Mesothelial cell of epicardium (in vitro differentiated cells): ENCODE measurements at regions not wholly inside any gene's neighbourhood (a gene's known extent, or its start where the extent isn't known, plus 50 kb on each side); places are given as distances from the start of the nearest gene placed in this dataset.

Source experiments
- DNase-seq, 2 experiments: peaks; one replicate each; pipeline ENCODE4 v3.0.0; 2021; ENCODE audit warnings: low spot score in 2 of 2; ENCODE audit not compliant: unreplicated experiment in 2 of 2
- H3K27ac Mint-ChIP-seq: 2 replicates; pipeline ENCODE4 v1.8.0; 2021; ENCODE audit warnings: mixed read lengths
- H3K27me3 Mint-ChIP-seq: 2 replicates; pipeline ENCODE4 v1.8.0; 2021; ENCODE audit warnings: low read depth, mixed read lengths
- H3K36me3 Mint-ChIP-seq: 2 replicates; pipeline ENCODE4 v1.8.0; 2021; ENCODE audit warnings: mixed read lengths
- H3K4me1 Mint-ChIP-seq: 2 replicates; pipeline ENCODE4 v1.8.0; 2021; ENCODE audit warnings: mixed read lengths
- H3K4me3 Mint-ChIP-seq: 2 replicates; pipeline ENCODE4 v1.8.0; 2021; ENCODE audit warnings: mild to moderate bottlenecking, moderate library complexity, mixed read lengths
- H3K9me3 Mint-ChIP-seq: 2 replicates; pipeline ENCODE4 v1.8.0; 2021; ENCODE audit warnings: mixed read lengths
- TF ChIP-seq, protein P1 (sequence below): fragments of 200-600 bp; sonication (generic); IDR thresholded peaks from one replicate; pipeline ENCODE4 v1.5.0; 2021; ENCODE audit warnings: antibody characterized with exemption; ENCODE audit not compliant: unreplicated experiment

DNA sequence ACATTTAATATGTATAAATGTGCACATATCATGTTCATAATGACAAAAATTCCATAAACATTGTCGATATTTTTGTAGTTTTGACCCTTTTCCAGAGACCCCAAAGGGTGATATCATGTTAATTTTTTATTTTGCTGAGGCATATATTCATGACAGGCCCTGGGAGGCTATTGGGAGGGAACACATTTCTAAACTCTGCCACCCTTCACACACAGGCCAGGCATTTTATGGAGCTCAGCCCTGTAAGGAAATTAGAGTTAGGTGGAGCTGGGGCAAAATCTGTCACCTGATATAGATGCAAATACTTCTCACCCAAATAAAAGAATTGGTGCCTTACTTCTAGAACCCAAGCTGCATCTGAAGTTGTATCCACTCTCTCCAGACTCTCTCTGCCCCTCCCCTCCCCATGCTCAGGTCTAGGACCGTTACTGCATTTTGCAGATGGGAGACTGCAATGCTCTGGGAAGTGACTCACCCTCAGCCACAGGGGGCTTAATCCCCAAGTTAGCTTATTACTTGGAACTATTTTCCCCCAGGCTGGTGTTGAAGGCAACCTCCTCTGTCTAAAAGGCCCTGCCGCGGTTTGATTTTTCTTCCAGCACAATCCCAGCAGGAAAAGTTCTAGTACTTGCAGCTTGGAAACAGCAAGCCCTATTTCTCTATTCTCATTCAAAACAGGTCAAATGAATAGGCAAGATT, 238.9 kb downstream of the EMP1 start:
- H3K4me3 Mint-ChIP-seq = no peak overlapping the region
- DNase-seq = no peak
- H3K36me3 Mint-ChIP-seq = no peaks in the 10 kb centered on the region
- no peaks in the 10 kb centered on the region for H3K9me3 Mint-ChIP-seq
- H3K27ac Mint-ChIP-seq = no peak overlapping the region
- TF ChIP-seq, protein P1, sequence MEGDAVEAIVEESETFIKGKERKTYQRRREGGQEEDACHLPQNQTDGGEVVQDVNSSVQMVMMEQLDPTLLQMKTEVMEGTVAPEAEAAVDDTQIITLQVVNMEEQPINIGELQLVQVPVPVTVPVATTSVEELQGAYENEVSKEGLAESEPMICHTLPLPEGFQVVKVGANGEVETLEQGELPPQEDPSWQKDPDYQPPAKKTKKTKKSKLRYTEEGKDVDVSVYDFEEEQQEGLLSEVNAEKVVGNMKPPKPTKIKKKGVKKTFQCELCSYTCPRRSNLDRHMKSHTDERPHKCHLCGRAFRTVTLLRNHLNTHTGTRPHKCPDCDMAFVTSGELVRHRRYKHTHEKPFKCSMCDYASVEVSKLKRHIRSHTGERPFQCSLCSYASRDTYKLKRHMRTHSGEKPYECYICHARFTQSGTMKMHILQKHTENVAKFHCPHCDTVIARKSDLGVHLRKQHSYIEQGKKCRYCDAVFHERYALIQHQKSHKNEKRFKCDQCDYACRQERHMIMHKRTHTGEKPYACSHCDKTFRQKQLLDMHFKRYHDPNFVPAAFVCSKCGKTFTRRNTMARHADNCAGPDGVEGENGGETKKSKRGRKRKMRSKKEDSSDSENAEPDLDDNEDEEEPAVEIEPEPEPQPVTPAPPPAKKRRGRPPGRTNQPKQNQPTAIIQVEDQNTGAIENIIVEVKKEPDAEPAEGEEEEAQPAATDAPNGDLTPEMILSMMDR = no peak
- peaks cover 2% of the 10 kb centered on the region for H3K27me3 Mint-ChIP-seq
- H3K4me1 Mint-ChIP-seq = peaks cover 19% of the 10 kb centered on the region

DNA sequence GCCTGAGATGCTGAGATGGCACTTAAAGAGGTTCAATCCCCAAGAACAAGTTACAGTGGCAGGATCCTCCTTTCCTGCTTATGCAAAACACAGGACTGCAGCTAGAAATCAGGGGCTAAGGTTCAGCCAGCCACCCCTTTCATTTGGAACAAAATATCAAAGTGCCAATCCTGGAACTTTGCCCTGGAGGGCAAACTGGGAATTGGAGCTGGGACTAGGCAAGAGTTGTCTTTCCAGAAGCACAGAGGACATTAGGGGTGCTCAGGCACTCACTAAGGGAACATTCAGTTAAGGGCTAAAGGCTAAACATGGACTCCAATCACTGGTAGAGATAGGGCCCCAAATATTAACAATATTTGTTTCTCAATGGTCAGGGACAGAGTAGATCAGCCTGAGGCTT, 237.2 kb downstream of the EMP1 start:
- no peak overlapping the region for H3K27ac Mint-ChIP-seq
- H3K36me3 Mint-ChIP-seq = no peaks in the 10 kb centered on the region
- H3K4me1 Mint-ChIP-seq = peaks cover 22% of the 10 kb centered on the region
- H3K9me3 Mint-ChIP-seq = no peaks in the 10 kb centered on the region
- DNase-seq = no peak
- H3K4me3 Mint-ChIP-seq = no peak overlapping the region
- TF ChIP-seq, protein P1 = no peak
- H3K27me3 Mint-ChIP-seq = peaks cover 2% of the 10 kb centered on the region

DNA sequence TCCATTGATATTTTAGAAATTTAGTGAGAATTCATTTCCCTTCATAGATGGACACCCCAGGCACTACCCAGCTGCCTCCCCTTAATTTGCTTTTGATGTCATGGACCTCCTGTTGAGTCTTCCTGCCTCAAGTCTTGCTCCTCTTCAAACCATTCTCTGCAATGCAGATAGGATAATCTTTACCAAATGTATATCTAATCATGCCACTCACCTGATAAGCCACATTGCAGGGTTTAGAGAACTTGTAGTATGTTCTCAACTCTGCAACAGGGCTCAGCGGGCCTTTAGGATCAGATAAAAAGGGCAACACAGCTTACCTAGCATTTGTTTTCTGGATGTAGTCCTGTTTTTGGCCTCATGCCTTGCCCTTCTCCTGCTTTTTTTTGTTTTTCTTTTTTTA, 234.5 kb downstream of the EMP1 start:
- TF ChIP-seq, protein P1 = no peak
- no peak overlapping the region for H3K4me3 Mint-ChIP-seq
- peaks cover 13% of the 10 kb centered on the region for H3K9me3 Mint-ChIP-seq
- no peaks in the 10 kb centered on the region for H3K36me3 Mint-ChIP-seq
- H3K27me3 Mint-ChIP-seq = no peaks in the 10 kb centered on the region
- H3K4me1 Mint-ChIP-seq = peaks cover 11% of the 10 kb centered on the region
- DNase-seq = no peak
- H3K27ac Mint-ChIP-seq = no peak overlapping the region

DNA sequence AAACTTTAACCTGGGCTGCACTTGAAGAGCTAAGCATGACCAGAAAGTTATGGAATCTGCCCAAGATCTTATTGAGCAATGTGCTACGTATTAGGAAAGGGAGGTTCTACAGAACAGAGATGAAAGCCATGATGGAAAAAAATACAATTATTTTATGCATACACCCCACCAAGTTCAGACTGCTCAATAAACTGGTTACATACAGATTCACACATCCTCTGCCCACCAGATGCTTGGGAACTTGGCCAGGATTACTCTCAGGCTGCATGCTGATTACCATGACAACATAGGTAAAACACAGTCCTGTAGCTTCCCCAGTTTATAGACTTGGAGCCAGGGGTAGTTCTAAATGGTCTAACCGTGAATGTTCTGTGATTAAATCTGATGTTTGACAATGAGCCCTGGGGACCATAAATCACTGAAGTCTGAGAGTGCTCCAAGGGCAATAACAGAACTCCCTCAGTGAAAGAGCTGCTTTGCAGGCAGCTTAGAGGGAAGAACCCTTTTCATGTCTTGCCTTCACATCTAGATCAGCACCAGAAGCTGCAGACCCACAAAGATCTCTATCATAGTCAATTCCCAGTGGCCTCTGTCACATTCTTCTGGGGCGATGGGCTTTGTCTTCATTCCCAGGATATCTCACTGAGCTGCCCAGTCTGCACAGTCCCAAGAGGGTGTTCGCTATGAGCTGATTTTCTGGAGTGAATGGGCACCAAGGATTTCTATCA, 232.2 kb downstream of the EMP1 start:
- H3K27me3 Mint-ChIP-seq = no peaks in the 10 kb centered on the region
- TF ChIP-seq, protein P1 = no peak

DNA sequence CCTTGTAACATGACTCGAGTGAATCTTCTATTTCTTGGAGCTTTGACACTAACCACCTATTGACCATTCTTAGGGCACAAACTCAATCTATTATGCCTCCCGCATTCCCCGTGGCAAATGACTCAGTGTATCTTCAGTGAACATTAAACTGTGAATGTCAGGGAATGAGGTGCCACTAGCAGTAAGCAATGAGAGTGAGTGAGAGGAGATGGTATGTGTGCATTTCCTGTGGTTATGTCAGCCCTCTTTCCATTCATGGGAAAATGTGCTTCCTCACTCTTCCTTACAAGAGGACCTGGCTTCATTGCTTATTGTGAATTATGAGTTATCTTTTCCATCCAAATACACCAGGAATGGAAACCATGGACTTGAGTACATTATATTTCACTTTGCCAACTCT, 229.2 kb downstream of the EMP1 start:
- Mint-ChIP-seq H3K27me3 (no peaks in the 10 kb centered on the region), H3K9me3 (peaks cover 13% of the 10 kb centered on the region), H3K27ac (no peak overlapping the region), H3K36me3 (no peaks in the 10 kb centered on the region), H3K4me3 (no peak overlapping the region), H3K4me1 (peaks cover 6% of the 10 kb centered on the region)
- TF ChIP-seq, protein P1 = no peak
- no peak for DNase-seq

More for the DNA sequence above, 232.2 kb downstream of the EMP1 start:
- Mint-ChIP-seq H3K27ac (no peak overlapping the region), H3K36me3 (no peaks in the 10 kb centered on the region), H3K4me1 (peaks cover 6% of the 10 kb centered on the region), H3K4me3 (no peak overlapping the region), H3K9me3 (peaks cover 13% of the 10 kb centered on the region)
- DNase-seq = no peak
